ENCODE measurements at regions not wholly inside any gene's neighbourhood (a gene's known extent, or its start where the extent isn't known, plus 50 kb on each side); places are given as distances from the start of the nearest gene placed in this dataset.

DNA sequence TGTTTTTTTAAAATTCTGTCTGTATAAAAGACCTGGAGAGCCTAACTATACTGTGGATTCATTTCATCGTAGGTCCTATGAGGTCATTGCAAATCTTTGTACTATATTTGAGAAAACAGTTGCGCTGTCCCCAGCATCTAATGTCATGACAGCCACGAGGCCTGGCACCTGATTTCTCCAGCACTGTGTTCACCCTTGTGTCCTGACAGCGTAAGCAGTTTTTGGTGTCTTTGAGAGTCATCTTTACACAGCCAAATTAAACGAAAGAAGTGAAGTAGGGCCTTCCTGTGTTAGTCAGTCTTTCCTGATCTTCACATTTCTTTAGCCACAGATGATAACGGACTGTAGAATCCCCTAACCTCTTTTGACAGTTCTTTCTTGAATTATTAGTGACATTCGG lies 70.6 kb upstream of the PHACTR2 start:
- no peak overlapping the region for H3K4me3 ChIP-seq (ENCODE audit: low read depth, low read length)
- no peak for TF ChIP-seq CTCF (IDR thresholded peaks at IDR 0.05; ENCODE audit: low read depth, low read length)

DNA sequence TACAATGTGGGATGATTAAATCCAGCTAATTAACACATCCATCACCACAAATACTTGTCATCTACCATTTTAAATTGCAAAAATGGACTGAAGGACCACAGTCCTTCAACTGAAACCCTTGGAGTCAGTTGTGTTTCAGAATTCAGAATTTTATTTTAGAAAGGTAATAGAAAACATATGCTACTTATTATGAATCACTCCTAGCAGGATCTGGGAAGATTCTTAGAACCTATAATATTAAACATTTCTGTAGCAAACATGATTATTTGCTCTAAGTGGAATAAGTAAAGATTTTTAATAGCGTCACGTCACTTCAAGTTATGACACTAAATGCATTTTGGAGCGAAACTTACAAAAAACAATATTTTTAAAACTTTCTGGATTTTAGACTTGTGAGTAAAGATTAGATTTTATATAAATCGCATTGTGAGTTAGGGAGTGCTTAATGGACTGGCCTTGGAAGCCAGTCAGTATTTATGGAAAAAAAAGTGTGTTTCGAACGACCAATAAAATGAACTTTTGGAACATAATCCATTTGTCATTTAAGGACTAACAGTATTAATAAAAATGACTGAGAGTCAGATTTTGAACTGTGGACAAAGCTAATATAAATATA lies 71.8 kb upstream of the PHACTR2 start:
- no peak overlapping the region for H3K4me3 ChIP-seq (ENCODE audit: low read depth, low read length)
- TF ChIP-seq CTCF (IDR thresholded peaks at IDR 0.05; ENCODE audit: low read depth, low read length) = no peak

- no peak for TF ChIP-seq CTCF (IDR thresholded peaks at IDR 0.05; ENCODE audit: low read depth, low read length)
- no peak overlapping the region for H3K4me3 ChIP-seq (ENCODE audit: low read depth, low read length)
These were observed 74.3 kb upstream of the PHACTR2 start for GRCh38 chr6:143603455-143603854.

GRCh38 chr6:143601504-143601903 lies 76.3 kb upstream of the PHACTR2 start:
- H3K4me3 ChIP-seq (ENCODE audit: low read depth, low read length) = no peak overlapping the region
- TF ChIP-seq CTCF (IDR thresholded peaks at IDR 0.05; ENCODE audit: low read depth, low read length) = no peak

- H3K4me3 ChIP-seq (ENCODE audit: low read depth, low read length) = no peak overlapping the region
- no peak for TF ChIP-seq CTCF (IDR thresholded peaks at IDR 0.05; ENCODE audit: low read depth, low read length)
These were observed 76.9 kb upstream of the PHACTR2 start for GRCh38 chr6:143600821-143601220.

- no peak for TF ChIP-seq CTCF (IDR thresholded peaks at IDR 0.05; ENCODE audit: low read depth, low read length)
- no peak overlapping the region for H3K4me3 ChIP-seq (ENCODE audit: low read depth, low read length)
These were observed 79.2 kb upstream of the PHACTR2 start for GRCh38 chr6:143598466-143599080.

DNA sequence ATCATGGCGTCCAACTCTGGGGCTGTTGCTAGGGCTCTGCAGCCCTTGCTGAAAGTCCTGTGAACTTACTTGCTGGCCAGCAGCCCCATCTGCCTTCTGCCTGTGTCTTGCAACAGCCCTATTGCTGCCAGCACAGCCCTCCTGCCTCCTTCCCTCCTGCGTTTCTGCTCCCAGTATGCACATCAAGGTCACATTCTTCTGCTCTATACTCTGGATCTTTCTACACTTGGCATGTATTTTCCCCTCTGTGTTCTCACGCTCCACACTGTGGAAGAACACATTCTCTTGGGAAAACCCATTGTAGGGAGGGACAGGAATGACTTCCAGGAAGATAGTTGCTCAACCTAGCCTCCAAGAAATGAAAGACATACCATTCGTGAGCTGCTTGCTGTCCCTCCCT lies 80.9 kb upstream of the PHACTR2 start:
- TF ChIP-seq CTCF (IDR thresholded peaks at IDR 0.05; ENCODE audit: low read depth, low read length) = no peak
- no peak overlapping the region for H3K4me3 ChIP-seq (ENCODE audit: low read depth, low read length)

Measured in WI38 (cell line).